ENCODE measurements at regions not wholly inside any gene's neighbourhood (a gene's known extent, or its start where the extent isn't known, plus 50 kb on each side); places are given as distances from the start of the nearest gene placed in this dataset.
A peak's percentile ranks its signal among the peaks of the same experiment; 100 is the strongest.

- Histone ChIP-seq H3K27ac (no peak overlapping the region), H3K4me3 (no peak overlapping the region)
Observed at GRCh38 chr12:126770188-126770587, 1496.8 kb upstream of the TMEM132C start.

GRCh38 chr12:126772171-126772864 lies 1494.7 kb upstream of the TMEM132C start:
- H3K4me3 ChIP-seq: peak overlapping the region in 2 of 7 experiments; percentile 17 to 26
- peak overlapping the region in 5 of 21 experiments; percentile 2 to 56 (median 7) for H3K27ac ChIP-seq

- H3K27ac ChIP-seq: no peak overlapping the region
Observed at GRCh38 chr12:126773012-126773411, 1494.0 kb upstream of the TMEM132C start.

GRCh38 chr12:126773491-126773890 lies 1493.5 kb upstream of the TMEM132C start:
- Histone ChIP-seq H3K27ac (no peak overlapping the region), H3K4me3 (no peak overlapping the region)

More at GRCh38 chr12:126773012-126773411, 1494.0 kb upstream of the TMEM132C start:
- no peak overlapping the region for H3K4me3 ChIP-seq

GRCh38 chr12:126776026-126776655 lies 1490.8 kb upstream of the TMEM132C start:
- no peak overlapping the region for H3K4me3 ChIP-seq
- H3K27ac ChIP-seq: no peak overlapping the region

- Histone ChIP-seq H3K27ac (no peak overlapping the region), H3K4me3 (no peak overlapping the region)
Observed at GRCh38 chr12:126780343-126780742, 1486.6 kb upstream of the TMEM132C start.

- H3K4me3 ChIP-seq: no peak overlapping the region
Observed at GRCh38 chr12:126781593-126781992, 1485.4 kb upstream of the TMEM132C start.

GRCh38 chr12:126782083-126782482 lies 1484.9 kb upstream of the TMEM132C start:
- Histone ChIP-seq H3K27ac (no peak overlapping the region), H3K4me3 (no peak overlapping the region)

More at GRCh38 chr12:126781593-126781992, 1485.4 kb upstream of the TMEM132C start:
- H3K27ac ChIP-seq: no peak overlapping the region

GRCh38 chr12:126784328-126784921 lies 1482.5 kb upstream of the TMEM132C start:
- no peak overlapping the region for H3K4me3 ChIP-seq
- no peak overlapping the region for H3K27ac ChIP-seq

- no peak overlapping the region for H3K27ac ChIP-seq
- no peak overlapping the region for H3K4me3 ChIP-seq
Observed at GRCh38 chr12:126789963-126790362, 1477.0 kb upstream of the TMEM132C start.

GRCh38 chr12:126791122-126791521 lies 1475.8 kb upstream of the TMEM132C start:
- Histone ChIP-seq H3K27ac (no peak overlapping the region), H3K4me3 (no peak overlapping the region)

GRCh38 chr12:126792411-126792810 lies 1474.6 kb upstream of the TMEM132C start:
- no peak overlapping the region for H3K4me3 ChIP-seq
- H3K27ac ChIP-seq: no peak overlapping the region

- H3K4me3 ChIP-seq: no peak overlapping the region
- H3K27ac ChIP-seq: no peak overlapping the region
Observed at GRCh38 chr12:126797525-126797924, 1469.4 kb upstream of the TMEM132C start.

- Histone ChIP-seq H3K27ac (no peak overlapping the region), H3K4me3 (no peak overlapping the region)
Observed at GRCh38 chr12:126798449-126798848, 1468.5 kb upstream of the TMEM132C start.

GRCh38 chr12:126807312-126807865 lies 1459.6 kb upstream of the TMEM132C start:
- no peak overlapping the region for H3K27ac ChIP-seq
- H3K4me3 ChIP-seq: no peak overlapping the region

- no peak overlapping the region for H3K4me3 ChIP-seq
- no peak overlapping the region for H3K27ac ChIP-seq
Observed at GRCh38 chr12:126811391-126811790, 1455.6 kb upstream of the TMEM132C start.

GRCh38 chr12:126819554-126819953 lies 1447.4 kb upstream of the TMEM132C start:
- Histone ChIP-seq H3K27ac (no peak overlapping the region), H3K4me3 (no peak overlapping the region)

GRCh38 chr12:126830778-126831680 lies 1435.9 kb upstream of the TMEM132C start:
- Histone ChIP-seq H3K27ac (no peak overlapping the region), H3K4me3 (no peak overlapping the region)

- Histone ChIP-seq H3K4me3 (no peak overlapping the region), H3K27ac (no peak overlapping the region)
Observed at GRCh38 chr12:126837697-126838096, 1429.3 kb upstream of the TMEM132C start.

Data from skin epidermis (tissue), 12 donors.